ENCODE measurements at regions not wholly inside any gene's neighbourhood (a gene's known extent, or its start where the extent isn't known, plus 50 kb on each side); places are given as distances from the start of the nearest gene placed in this dataset.

- no peaks in the 10 kb centered on the region for H3K79me2 ChIP-seq (ENCODE audit: insufficient read depth, low read length)
- intact Hi-C loops (cut with micrococcal nuclease; ENCODE audit: unreplicated experiment) = no loop called here
- no peaks in the 10 kb centered on the region for H4K20me1 ChIP-seq (ENCODE audit: insufficient read depth, low read length)
- 0% methylated on average over 2 of the region's 2 CpGs for WGBS (ENCODE audit: low lambda C conversion rate)
- no peak overlapping the region for H3K9ac ChIP-seq (ENCODE audit: insufficient read depth, low read depth, low read length)
- no peak overlapping the region for H3K4me2 ChIP-seq (ENCODE audit: low read depth, low read length)
- TF ChIP-seq ETV5 (CRISPR knock-in tag; IDR thresholded peaks at IDR 0.05; ENCODE audit: borderline replicate concordance) (0 out of 2 replicates have a peak, but pooled peaks have one; percentile 9), ARHGAP35 (CRISPR knock-in tag; IDR thresholded peaks at IDR 0.05; ENCODE audit: borderline replicate concordance) (no peak), ZNF724P (CRISPR knock-in tag; IDR thresholded peaks at IDR 0.05; ENCODE audit: borderline replicate concordance) (no peak), ZNF530 (CRISPR knock-in tag; IDR thresholded peaks at IDR 0.05; ENCODE audit: low read depth) (no peak), PPARG (CRISPR knock-in tag; conservative IDR thresholded peaks at IDR 0.05) (no peak), EED (CRISPR knock-in tag; IDR thresholded peaks at IDR 0.05) (no peak), GTF2F1 (IDR thresholded peaks at IDR 0.05; ENCODE audit: low read length) (no peak), NFE2 (CRISPR knock-in tag; IDR thresholded peaks at IDR 0.05) (no peak), ETV6 (CRISPR knock-in tag; conservative IDR thresholded peaks at IDR 0.05) (no peak), DNMT3B (CRISPR knock-in tag; conservative IDR thresholded peaks at IDR 0.05) (no peak), GABPA (IDR thresholded peaks at IDR 0.05; ENCODE audit: low read depth, low read length) (no peak), GABPA (CRISPR knock-in tag; IDR thresholded peaks at IDR 0.05; ENCODE audit: low read depth) (peak; percentile 74)
- H3K36me3 ChIP-seq (replicated peaks in 1 of 2; ENCODE audit: control insufficient read depth in 1 of 2, insufficient read depth in 2 of 2, low read length in 2 of 2) = no peaks in the 10 kb centered on the region
- no peak for FAIRE-seq
- H3K27ac ChIP-seq (ENCODE audit: extremely low read length, insufficient read depth, low read length) = no peak overlapping the region
- CTCF ChIA-PET (ENCODE audit: low intra/inter-chr PET ratio, low total read pairs) = no interaction called here
- H3K9me3 ChIP-seq (ENCODE audit: low read length) = no peaks in the 10 kb centered on the region
- H3K4me3 ChIP-seq (replicated peaks in 1 of 3; ENCODE audit: insufficient read depth in 1 of 3, low read depth in 2 of 3, low read length in 3 of 3) = no peak overlapping the region
- BruUV-seq (replicated peaks) = no TSS peak
- POLR2A ChIA-PET = no interaction called here
- in situ Hi-C loops (cut with HindIII; ENCODE audit: extremely low pct_ligation_motif_present, low pct_unique_long_range_greater_than_20kb) = no loop called here
- H2AFZ ChIP-seq (ENCODE audit: low read length) = no peak overlapping the region
- no peaks in the 10 kb centered on the region for H3K27me3 ChIP-seq (ENCODE audit: control insufficient read depth in 1 of 2, insufficient read depth in 2 of 2, low read length in 2 of 2)
- peaks cover 9% of the 10 kb centered on the region for H3K4me1 ChIP-seq (ENCODE audit: insufficient read depth, low read length)
- ATAC-seq = no peak
- no peak for DNase-seq (ENCODE audit: low spot score)
Measured at GRCh38 chr3:141680620-141681389, 57.3 kb upstream of the RNF7 start.
